ENCODE measurements at regions not wholly inside any gene's neighbourhood (a gene's known extent, or its start where the extent isn't known, plus 50 kb on each side); places are given as distances from the start of the nearest gene placed in this dataset.

DNA sequence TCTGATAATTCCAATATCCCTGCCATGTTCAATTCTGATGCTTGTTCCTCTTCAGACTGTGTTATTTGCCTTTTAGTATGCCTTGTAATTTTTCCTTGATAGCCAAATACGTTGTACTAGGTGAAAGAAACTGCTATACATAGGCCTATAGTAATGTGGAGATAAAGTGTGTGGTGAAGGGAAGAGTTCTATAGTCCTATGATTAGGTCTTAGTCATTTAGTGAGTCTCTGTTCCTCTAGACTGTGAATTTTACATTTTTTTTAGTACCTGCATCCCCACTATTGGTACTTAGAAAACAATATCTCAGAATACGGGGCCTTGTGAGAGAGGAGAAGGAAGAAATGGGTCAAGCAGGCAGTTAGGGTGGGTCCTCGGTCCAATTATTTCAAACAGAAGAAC is 59.6 kb upstream of the SEMA3E start:
- TF ChIP-seq, protein P1, sequence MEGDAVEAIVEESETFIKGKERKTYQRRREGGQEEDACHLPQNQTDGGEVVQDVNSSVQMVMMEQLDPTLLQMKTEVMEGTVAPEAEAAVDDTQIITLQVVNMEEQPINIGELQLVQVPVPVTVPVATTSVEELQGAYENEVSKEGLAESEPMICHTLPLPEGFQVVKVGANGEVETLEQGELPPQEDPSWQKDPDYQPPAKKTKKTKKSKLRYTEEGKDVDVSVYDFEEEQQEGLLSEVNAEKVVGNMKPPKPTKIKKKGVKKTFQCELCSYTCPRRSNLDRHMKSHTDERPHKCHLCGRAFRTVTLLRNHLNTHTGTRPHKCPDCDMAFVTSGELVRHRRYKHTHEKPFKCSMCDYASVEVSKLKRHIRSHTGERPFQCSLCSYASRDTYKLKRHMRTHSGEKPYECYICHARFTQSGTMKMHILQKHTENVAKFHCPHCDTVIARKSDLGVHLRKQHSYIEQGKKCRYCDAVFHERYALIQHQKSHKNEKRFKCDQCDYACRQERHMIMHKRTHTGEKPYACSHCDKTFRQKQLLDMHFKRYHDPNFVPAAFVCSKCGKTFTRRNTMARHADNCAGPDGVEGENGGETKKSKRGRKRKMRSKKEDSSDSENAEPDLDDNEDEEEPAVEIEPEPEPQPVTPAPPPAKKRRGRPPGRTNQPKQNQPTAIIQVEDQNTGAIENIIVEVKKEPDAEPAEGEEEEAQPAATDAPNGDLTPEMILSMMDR (IDR thresholded peaks at IDR 0.05) = no peak
- no peak for TF ChIP-seq POLR2A (IDR thresholded peaks at IDR 0.05)
- TF ChIP-seq EP300 (IDR thresholded peaks at IDR 0.05) = no peak
- no peak for TF ChIP-seq POLR2AphosphoS5 (IDR thresholded peaks at IDR 0.05)

Data from gastroesophageal sphincter (tissue), 3 donors.